ENCODE measurements at regions not wholly inside any gene's neighbourhood (a gene's known extent, or its start where the extent isn't known, plus 50 kb on each side); places are given as distances from the start of the nearest gene placed in this dataset.

DNA sequence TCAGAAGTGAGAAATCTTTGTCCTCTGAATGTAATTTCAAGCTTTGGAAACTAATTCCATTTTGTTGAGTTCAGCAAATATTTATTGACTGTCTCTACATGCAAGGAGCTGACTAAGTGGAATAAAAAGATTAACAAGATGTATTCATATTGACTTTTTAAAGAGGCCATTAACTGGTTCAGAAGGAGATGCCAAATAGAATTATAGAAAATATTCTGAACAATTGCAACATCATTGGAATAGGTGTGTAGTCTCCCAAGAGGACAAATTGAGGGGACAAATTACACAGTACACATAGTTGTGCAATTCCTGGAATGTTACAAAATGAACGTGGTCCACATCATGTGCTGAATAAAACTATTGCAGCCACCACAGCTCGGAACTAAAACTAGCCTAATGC lies 224.2 kb downstream of the NPR3 start:
- DNase-seq (ENCODE audit: extremely low read depth, insufficient read length), result no peak
- TF ChIP-seq, protein P1, sequence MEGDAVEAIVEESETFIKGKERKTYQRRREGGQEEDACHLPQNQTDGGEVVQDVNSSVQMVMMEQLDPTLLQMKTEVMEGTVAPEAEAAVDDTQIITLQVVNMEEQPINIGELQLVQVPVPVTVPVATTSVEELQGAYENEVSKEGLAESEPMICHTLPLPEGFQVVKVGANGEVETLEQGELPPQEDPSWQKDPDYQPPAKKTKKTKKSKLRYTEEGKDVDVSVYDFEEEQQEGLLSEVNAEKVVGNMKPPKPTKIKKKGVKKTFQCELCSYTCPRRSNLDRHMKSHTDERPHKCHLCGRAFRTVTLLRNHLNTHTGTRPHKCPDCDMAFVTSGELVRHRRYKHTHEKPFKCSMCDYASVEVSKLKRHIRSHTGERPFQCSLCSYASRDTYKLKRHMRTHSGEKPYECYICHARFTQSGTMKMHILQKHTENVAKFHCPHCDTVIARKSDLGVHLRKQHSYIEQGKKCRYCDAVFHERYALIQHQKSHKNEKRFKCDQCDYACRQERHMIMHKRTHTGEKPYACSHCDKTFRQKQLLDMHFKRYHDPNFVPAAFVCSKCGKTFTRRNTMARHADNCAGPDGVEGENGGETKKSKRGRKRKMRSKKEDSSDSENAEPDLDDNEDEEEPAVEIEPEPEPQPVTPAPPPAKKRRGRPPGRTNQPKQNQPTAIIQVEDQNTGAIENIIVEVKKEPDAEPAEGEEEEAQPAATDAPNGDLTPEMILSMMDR (IDR thresholded peaks at IDR 0.05; ENCODE audit: insufficient read depth, low read length, poor library complexity, severe bottlenecking), result no peak
- no peaks in the 10 kb centered on the region for H3K36me3 ChIP-seq (ENCODE audit: control insufficient read depth, insufficient read depth, low read length)
- no peak overlapping the region for H3K4me3 ChIP-seq (replicated peaks; ENCODE audit: low read depth, low read length)
- H3K27me3 ChIP-seq (replicated peaks; ENCODE audit: control insufficient read depth, insufficient read depth, low read length), result no peaks in the 10 kb centered on the region

DNA sequence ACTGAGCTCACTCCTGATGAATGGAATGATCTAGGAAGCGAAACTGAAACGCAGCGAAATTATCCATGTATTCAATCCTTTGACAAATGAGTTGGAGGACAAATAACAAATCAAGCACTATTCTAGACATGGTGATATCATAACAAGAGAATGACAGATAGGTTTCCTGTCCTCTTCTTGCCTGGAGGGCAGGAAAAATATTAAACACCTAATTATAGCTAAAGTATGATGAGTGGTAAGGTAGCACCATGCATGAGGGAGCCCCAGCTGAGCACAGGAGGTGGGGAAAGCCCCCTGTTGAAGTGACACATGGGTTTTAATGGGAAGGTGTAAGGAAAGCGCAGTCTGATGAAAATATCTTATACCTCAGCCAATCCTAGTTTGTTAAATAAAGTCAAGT lies 225.2 kb downstream of the NPR3 start:
- TF ChIP-seq, protein P1 (IDR thresholded peaks at IDR 0.05; ENCODE audit: insufficient read depth, low read length, poor library complexity, severe bottlenecking), result no peak
- no peak for DNase-seq (ENCODE audit: extremely low read depth, insufficient read length)
- H3K4me3 ChIP-seq (replicated peaks; ENCODE audit: low read depth, low read length), result no peak overlapping the region
- no peaks in the 10 kb centered on the region for H3K27me3 ChIP-seq (replicated peaks; ENCODE audit: control insufficient read depth, insufficient read depth, low read length)
- H3K36me3 ChIP-seq (ENCODE audit: control insufficient read depth, insufficient read depth, low read length), result no peaks in the 10 kb centered on the region

DNA sequence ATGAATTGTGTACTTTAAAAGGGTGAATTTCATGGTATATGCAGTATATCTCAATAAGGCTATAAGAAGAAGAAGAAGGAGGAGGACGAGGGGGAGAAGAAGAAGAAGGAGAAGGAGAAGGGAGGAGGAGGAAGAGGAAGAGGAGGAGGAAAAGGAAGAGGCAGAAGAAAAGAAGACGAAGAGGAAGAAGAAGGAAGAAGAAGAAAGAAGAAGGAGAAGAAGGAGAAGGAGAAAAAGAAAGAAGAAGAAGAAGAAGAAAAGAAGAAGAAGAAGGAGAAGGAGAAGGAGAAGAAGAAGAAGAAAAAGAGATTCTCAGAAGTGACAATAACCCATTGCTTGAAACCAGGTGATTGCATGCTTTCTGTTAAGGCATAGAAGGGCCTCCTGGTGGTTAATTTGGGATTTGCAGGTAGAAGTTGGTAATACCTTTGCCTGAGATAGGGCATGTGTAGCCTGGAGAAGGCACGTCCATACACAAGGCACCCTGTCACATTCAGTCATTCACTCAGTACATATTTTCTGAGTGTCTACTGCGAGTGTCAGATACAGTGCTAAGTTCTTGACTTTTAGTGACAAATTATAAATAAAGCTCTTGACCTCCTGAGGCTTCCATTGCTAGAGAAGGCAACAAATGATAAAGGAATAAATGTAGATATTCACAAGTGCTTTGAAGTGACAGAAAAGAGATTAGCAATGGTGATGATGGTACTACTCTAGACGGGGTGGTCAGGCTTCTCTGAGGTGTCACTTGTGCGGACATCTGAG lies 231.3 kb downstream of the NPR3 start:
- Histone ChIP-seq H3K4me3 (replicated peaks; ENCODE audit: low read depth, low read length) (no peak overlapping the region), H3K27me3 (replicated peaks; ENCODE audit: control insufficient read depth, insufficient read depth, low read length) (no peaks in the 10 kb centered on the region; the same call in 1 of the 2 replicates), H3K36me3 (ENCODE audit: control insufficient read depth, insufficient read depth, low read length) (no peaks in the 10 kb centered on the region)
- TF ChIP-seq, protein P1 (IDR thresholded peaks at IDR 0.05; ENCODE audit: insufficient read depth, low read length, poor library complexity, severe bottlenecking), result peak; percentile 61
- DNase-seq (ENCODE audit: extremely low read depth, insufficient read length), result no peak

DNA sequence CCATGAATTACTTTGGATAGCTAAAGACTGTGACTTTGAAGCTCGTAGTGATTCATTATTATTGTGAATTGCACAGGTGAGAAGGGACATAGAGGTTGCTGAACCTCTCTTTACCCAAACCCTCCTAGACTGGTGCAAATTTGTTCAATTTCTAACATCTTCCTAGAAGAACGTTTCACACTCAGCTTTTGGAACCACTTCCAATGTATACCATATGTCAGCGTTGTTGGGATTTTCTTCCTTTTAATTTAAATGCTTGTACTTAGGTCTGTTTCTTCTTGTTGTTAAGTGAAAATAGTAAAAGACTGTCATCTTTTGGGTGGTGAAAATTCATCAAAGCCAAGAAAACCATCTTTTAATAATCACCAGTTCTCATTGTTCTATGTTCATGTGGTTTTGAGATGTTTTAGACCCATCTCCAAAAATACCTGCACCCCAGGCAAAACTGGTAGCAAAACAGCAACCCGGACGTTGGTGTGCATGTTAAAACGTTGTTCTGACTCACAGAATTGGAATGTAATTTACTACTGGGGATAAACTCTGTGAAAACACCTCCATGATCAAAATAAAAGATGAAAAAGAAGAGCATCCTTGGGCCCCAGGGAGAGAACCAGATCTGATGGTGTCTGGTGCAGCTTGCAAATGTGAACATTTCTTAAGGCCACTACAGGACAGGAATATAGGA lies 238.3 kb downstream of the NPR3 start:
- no peaks in the 10 kb centered on the region for H3K27me3 ChIP-seq (replicated peaks; ENCODE audit: control insufficient read depth, insufficient read depth, low read length)
- no peaks in the 10 kb centered on the region for H3K36me3 ChIP-seq (ENCODE audit: control insufficient read depth, insufficient read depth, low read length)
- TF ChIP-seq, protein P1 (IDR thresholded peaks at IDR 0.05; ENCODE audit: insufficient read depth, low read length, poor library complexity, severe bottlenecking), result no peak
- H3K4me3 ChIP-seq (replicated peaks; ENCODE audit: low read depth, low read length), result no peak overlapping the region
- DNase-seq (ENCODE audit: extremely low read depth, insufficient read length), result no peak

DNA sequence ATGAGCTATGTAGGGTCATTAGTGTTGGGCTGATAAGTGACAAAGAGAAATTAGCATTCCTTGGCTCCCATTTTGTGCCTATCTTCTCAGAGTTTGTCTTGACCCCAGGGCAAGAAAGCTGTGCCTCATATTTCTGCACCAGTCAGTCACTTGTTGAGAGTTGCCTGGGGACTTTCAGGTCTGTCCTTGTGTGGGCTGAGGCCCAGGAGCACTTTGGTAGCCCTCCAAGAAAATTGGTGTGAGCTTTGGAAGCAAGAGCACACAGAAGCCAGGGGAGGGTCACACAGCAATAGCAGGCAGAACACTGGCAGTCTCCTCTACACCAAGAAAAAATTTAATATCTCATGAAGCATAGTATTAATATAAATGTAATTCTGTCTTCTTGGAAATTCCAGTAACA lies 239.9 kb downstream of the NPR3 start:
- DNase-seq (ENCODE audit: extremely low read depth, insufficient read length), result no peak
- TF ChIP-seq, protein P1 (IDR thresholded peaks at IDR 0.05; ENCODE audit: insufficient read depth, low read length, poor library complexity, severe bottlenecking), result no peak
- Histone ChIP-seq H3K27me3 (replicated peaks; ENCODE audit: control insufficient read depth, insufficient read depth, low read length) (no peaks in the 10 kb centered on the region), H3K36me3 (ENCODE audit: control insufficient read depth, insufficient read depth, low read length) (no peaks in the 10 kb centered on the region), H3K4me3 (replicated peaks; ENCODE audit: low read depth, low read length) (no peak overlapping the region)

Measured in GM06990 (cell line).